H1 (cell line): ENCODE measurements at regions not wholly inside any gene's neighbourhood (a gene's known extent, or its start where the extent isn't known, plus 50 kb on each side); places are given as distances from the start of the nearest gene placed in this dataset.

Experiments used
- CTCF ChIA-PET: fragments of 300-600 bp; sonication (Branson Sonifier 250); formaldehyde crosslinking; loops from one replicate; lab custom pipeline; 2021; ENCODE audit not compliant: partially characterized antibody; lab: Charles Lee
- POLR2A ChIA-PET: fragments of 300-600 bp; sonication (Branson Sonifier 250); formaldehyde crosslinking; loops from one replicate; lab custom pipeline; 2021; ENCODE audit warnings: inconsistent platforms; ENCODE audit not compliant: partially characterized antibody; lab: Charles Lee
- DNase-seq, 2 experiments: peaks; one replicate each; pipeline versions ENCODE4 v3.0.0 to v3.0.0-alpha.2; 2010 to 2022; ENCODE audit warnings: low spot score in 2 of 2, low read depth in 1 of 2, mixed read lengths in 1 of 2
- FAIRE-seq: peaks from 2 replicates; lab custom pipeline; 2011; peaks lifted over from hg19 to GRCh38; lab: Jason Lieb, UNC
- H2AFZ ChIP-seq: 2 replicates; pipeline ENCODE4 v1.8.1; 2012; ENCODE audit warnings: low read length, inconsistent platforms
- H2AK5ac ChIP-seq: 2 replicates; pipeline ENCODE4 v1.6.1; 2013; ENCODE audit warnings: low read depth, low read length
- H2BK120ac ChIP-seq: replicated peaks from 2 replicates; pipeline ENCODE3; 2013; ENCODE audit warnings: low read depth, low read length, inconsistent platforms
- H2BK12ac ChIP-seq: 2 replicates; pipeline ENCODE4 v1.6.1; 2013; ENCODE audit warnings: low read depth, low read length
- H2BK15ac ChIP-seq: 2 replicates; pipeline ENCODE4 v1.6.1; 2013; ENCODE audit warnings: low read length
- H2BK20ac ChIP-seq: 2 replicates; pipeline ENCODE4 v1.6.1; 2013; ENCODE audit warnings: low read length
- H2BK5ac ChIP-seq: 2 replicates; pipeline ENCODE4 v1.6.1; 2013; ENCODE audit warnings: low read depth, low read length
- H3K14ac ChIP-seq: 2 replicates; pipeline ENCODE4 v1.6.1; 2013; ENCODE audit warnings: inconsistent platforms; ENCODE audit not compliant: insufficient read length
- H3K18ac ChIP-seq: 2 replicates; pipeline ENCODE4 v1.6.1; 2013; ENCODE audit warnings: low read length; ENCODE audit errors: extremely low read depth
- H3K23ac ChIP-seq: 2 replicates; pipeline ENCODE4 v1.6.1; 2013; ENCODE audit warnings: inconsistent platforms; ENCODE audit not compliant: insufficient read length
- H3K23me2 ChIP-seq: 2 replicates; pipeline ENCODE4 v1.6.1; 2013; ENCODE audit warnings: low read depth, low read length
- H3K27ac ChIP-seq: 2 replicates; pipeline ENCODE4 v1.6.1; 2011; ENCODE audit warnings: low read depth, low read length, inconsistent platforms
- H3K27me3 ChIP-seq, 4 experiments: replicated peaks in 1 of 4; 1 replicate in 1 of 4; 2 replicates in 3 of 4; pipeline versions ENCODE4 v1.6.1 to v1.8.1; 2011 to 2013; ENCODE audit warnings: low read length in 3 of 4, mild to moderate bottlenecking in 3 of 4, inconsistent platforms in 2 of 4, mixed read lengths in 2 of 4, moderate library complexity in 1 of 4; ENCODE audit not compliant: control insufficient read depth in 3 of 4, insufficient read depth in 3 of 4; ENCODE audit errors: extremely low read depth in 1 of 4
- H3K36me3 ChIP-seq, 4 experiments: 2 replicates each; pipeline versions ENCODE4 v1.6.1 to v1.8.1; 2011 to 2013; ENCODE audit warnings: mild to moderate bottlenecking in 4 of 4, low read length in 3 of 4, moderate library complexity in 2 of 4, control low read depth in 1 of 4, inconsistent platforms in 1 of 4; ENCODE audit not compliant: insufficient read depth in 4 of 4, control insufficient read depth in 2 of 4
- H3K4ac ChIP-seq: replicated peaks from 2 replicates; pipeline ENCODE3; 2013; ENCODE audit warnings: low read length, low read depth, mixed read lengths, inconsistent platforms; ENCODE audit not compliant: insufficient read length
- H3K4me1 ChIP-seq, 4 experiments: replicated peaks in 1 of 4; 1 replicate in 1 of 4; 2 replicates in 3 of 4; pipeline versions ENCODE4 v1.6.1 to v1.8.1; 2011 to 2013; ENCODE audit warnings: low read length in 3 of 4, inconsistent platforms in 2 of 4, mixed read lengths in 1 of 4; ENCODE audit not compliant: insufficient read depth in 4 of 4, control insufficient read depth in 3 of 4
- H3K4me2 ChIP-seq, 2 experiments: 2 replicates each; pipeline versions ENCODE4 v1.6.1 to v1.8.1; 2011 to 2013; ENCODE audit warnings: low read depth in 2 of 2, low read length in 2 of 2, control low read depth in 1 of 2, inconsistent platforms in 1 of 2, mild to moderate bottlenecking in 1 of 2; ENCODE audit not compliant: insufficient read depth in 1 of 2
- H3K4me3 ChIP-seq, 4 experiments: fragments of 200-600, 300-600 bp in 1 of 4; sonication (generic), shearing (Covaris generic), sonication (Bioruptor Twin) in 1 of 4; 2 replicates each; pipeline versions ENCODE4 v1.5.1 to v1.8.1; 2011 to 2016; ENCODE audit warnings: low read length in 4 of 4, low read depth in 3 of 4, control low read depth in 2 of 4, inconsistent platforms in 2 of 4, mild to moderate bottlenecking in 2 of 4, mixed read lengths in 1 of 4, moderate library complexity in 1 of 4; ENCODE audit not compliant: insufficient read depth in 2 of 4; ENCODE audit errors: extremely low read depth in 1 of 4
- H3K56ac ChIP-seq: replicated peaks from 2 replicates; pipeline ENCODE3; 2013; ENCODE audit warnings: low read depth, mild to moderate bottlenecking, mixed read lengths, low read length, inconsistent platforms; ENCODE audit not compliant: insufficient read length
- H3K79me1 ChIP-seq: 2 replicates; pipeline ENCODE4 v1.6.1; 2013; ENCODE audit warnings: low read depth, low read length, control low read depth
- H3K79me2 ChIP-seq, 2 experiments: 2 replicates each; pipeline versions ENCODE4 v1.6.1 to v1.8.1; 2012 to 2013; ENCODE audit warnings: low read length in 2 of 2, mild to moderate bottlenecking in 2 of 2, inconsistent platforms in 1 of 2; ENCODE audit not compliant: insufficient read depth in 2 of 2, control insufficient read depth in 1 of 2
- H3K9ac ChIP-seq, 4 experiments: replicated peaks in 1 of 4; 1 replicate in 1 of 4; 2 replicates in 3 of 4; pipeline versions ENCODE4 v1.6.1 to v1.8.1; 2011 to 2013; ENCODE audit warnings: low read depth in 3 of 4, low read length in 3 of 4, control low read depth in 2 of 4, mild to moderate bottlenecking in 2 of 4, moderate library complexity in 2 of 4, inconsistent platforms in 1 of 4; ENCODE audit errors: extremely low read depth in 1 of 4
- H3K9me3 ChIP-seq, 2 experiments: 2 replicates each; pipeline versions ENCODE4 v1.6.1 to v1.8.1; 2012 to 2013; ENCODE audit warnings: mild to moderate bottlenecking in 2 of 2, moderate library complexity in 2 of 2, control low read depth in 1 of 2, inconsistent platforms in 1 of 2, low read depth in 1 of 2, low read length in 1 of 2, mixed read lengths in 1 of 2; ENCODE audit not compliant: insufficient read depth in 2 of 2
- H4K20me1 ChIP-seq, 2 experiments: replicated peaks in 1 of 2; 2 replicates each; pipeline versions ENCODE3 to v1.8.1; 2011 to 2013; ENCODE audit warnings: inconsistent platforms in 2 of 2, low read length in 2 of 2, mild to moderate bottlenecking in 1 of 2; ENCODE audit not compliant: insufficient read depth in 2 of 2, control insufficient read depth in 1 of 2
- H4K5ac ChIP-seq: 2 replicates; pipeline ENCODE4 v1.6.1; 2013; ENCODE audit warnings: low read length, low read depth, mixed read lengths, inconsistent platforms; ENCODE audit not compliant: insufficient read length
- H4K8ac ChIP-seq: 2 replicates; pipeline ENCODE4 v1.8.0; 2013; ENCODE audit warnings: mild to moderate bottlenecking, moderate library complexity, low read length, inconsistent platforms; ENCODE audit not compliant: insufficient read depth; ENCODE audit errors: extremely low read depth
- H4K91ac ChIP-seq: replicated peaks from 2 replicates; pipeline ENCODE3; 2013; ENCODE audit warnings: low read length, mixed read lengths, inconsistent platforms; ENCODE audit not compliant: insufficient read length
- BACH1 ChIP-seq: IDR thresholded peaks from 2 replicates; pipeline ENCODE4 v1.6.1; 2012; ENCODE audit warnings: low read length, improper control_type of control experiment
- BCL11A ChIP-seq, 2 experiments: IDR thresholded peaks; one replicate each; pipeline ENCODE4 v1.6.1; 2011; ENCODE audit warnings: low read depth in 2 of 2, low read length in 2 of 2, mild to moderate bottlenecking in 2 of 2
- CEBPB ChIP-seq: IDR thresholded peaks from 2 replicates; pipeline ENCODE4 v1.6.1; 2012; ENCODE audit warnings: low read depth, low read length
- CTBP2 ChIP-seq: IDR thresholded peaks from 2 replicates; pipeline ENCODE4 v1.7.0; 2011; ENCODE audit warnings: borderline replicate concordance, mild to moderate bottlenecking, moderate library complexity, mixed read lengths, low read length; ENCODE audit not compliant: insufficient read depth, insufficient read length
- EGR1 ChIP-seq: IDR thresholded peaks from 2 replicates; pipeline ENCODE4 v1.6.1; 2011; ENCODE audit warnings: low read depth, low read length, borderline replicate concordance
- EP300 ChIP-seq, 2 experiments: IDR thresholded peaks; 1 replicate in 1 of 2; 2 replicates in 1 of 2; pipeline ENCODE4 v1.6.1; 2011 to 2012; ENCODE audit warnings: low read depth in 2 of 2, low read length in 2 of 2, mild to moderate bottlenecking in 2 of 2, borderline replicate concordance in 1 of 2, inconsistent platforms in 1 of 2, moderate library complexity in 1 of 2
- EZH2 ChIP-seq: fragments of 200-600 bp; sonication (generic); IDR thresholded peaks from 2 replicates; pipeline ENCODE4 v1.7.1; 2012; ENCODE audit warnings: low read depth, mild to moderate bottlenecking, moderate library complexity, low read length, inconsistent platforms; ENCODE audit not compliant: severe bottlenecking
- HDAC6 ChIP-seq: IDR thresholded peaks from one replicate; pipeline ENCODE4 v1.7.1; 2012; ENCODE audit warnings: low read depth, mild to moderate bottlenecking, inconsistent platforms, low read length, moderate library complexity
- KDM5A ChIP-seq: fragments of 200-600 bp; IDR thresholded peaks from 2 replicates; pipeline ENCODE4 v1.7.1; 2012; ENCODE audit warnings: mild to moderate bottlenecking, low read length, inconsistent platforms, mixed read lengths
- NRF1 ChIP-seq: IDR thresholded peaks from 2 replicates; pipeline ENCODE4 v1.6.1; 2011; ENCODE audit warnings: mild to moderate bottlenecking, low read depth, low read length, improper control_type of control experiment
- POLR2AphosphoS5 ChIP-seq: IDR thresholded peaks from 2 replicates; pipeline ENCODE4 v1.6.1; 2011; ENCODE audit warnings: low read depth, low read length
- TAF1 ChIP-seq: IDR thresholded peaks from 2 replicates; pipeline ENCODE4 v1.6.1; 2011; ENCODE audit warnings: mild to moderate bottlenecking, low read depth, low read length
- TAF7 ChIP-seq: optimal IDR thresholded peaks from 2 replicates; pipeline ENCODE3; 2011; ENCODE audit warnings: low read depth, mild to moderate bottlenecking, inconsistent platforms, low read length, moderate library complexity, borderline replicate concordance
- TBP ChIP-seq: IDR thresholded peaks from 2 replicates; pipeline ENCODE4 v1.6.1; 2011; ENCODE audit warnings: low read depth, low read length, improper control_type of control experiment
- ZNF274 ChIP-seq: IDR thresholded peaks from 2 replicates; pipeline ENCODE4 v1.7.0; 2012; ENCODE audit warnings: low read length, borderline replicate concordance; ENCODE audit errors: extremely low read depth
- TF ChIP-seq, protein P1 (sequence below): IDR thresholded peaks from 2 replicates; pipeline ENCODE4 v1.6.1; 2012; ENCODE audit warnings: inconsistent platforms

DNA sequence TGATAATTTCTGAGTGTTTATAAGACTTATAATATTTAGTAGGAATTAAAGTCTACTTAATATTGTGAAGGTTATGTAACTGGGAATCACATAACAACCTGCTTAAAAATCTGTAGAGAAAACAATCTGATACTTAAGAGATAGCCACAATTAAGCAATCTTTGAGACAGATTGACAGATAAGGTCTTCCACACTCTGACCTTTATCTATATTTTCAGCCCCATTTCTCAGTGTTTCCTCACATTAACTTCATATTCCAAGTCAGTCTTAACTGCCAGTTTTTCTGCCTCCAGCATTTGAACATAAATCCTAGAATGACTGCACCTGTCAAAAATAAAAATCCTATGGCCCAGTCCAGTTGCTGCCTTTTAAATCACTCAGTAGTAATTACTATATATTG, 423.2 kb downstream of the PYDC2 start:
- Histone ChIP-seq H4K20me1 (no peaks in the 10 kb centered on the region), H3K79me1 (no peaks in the 10 kb centered on the region), H3K4me3 (no peak overlapping the region), H3K27me3 (no peaks in the 10 kb centered on the region), H3K23ac (no peak overlapping the region), H3K14ac (no peak overlapping the region), H2BK20ac (no peak overlapping the region), H3K9ac (no peak overlapping the region), H3K4me1 (no peaks in the 10 kb centered on the region), H2BK12ac (no peak overlapping the region), H3K9me3 (no peaks in the 10 kb centered on the region), H4K8ac (no peak overlapping the region), H3K36me3 (no peaks in the 10 kb centered on the region), H2BK120ac (no peak overlapping the region), H2AFZ (no peak overlapping the region), H3K79me2 (no peaks in the 10 kb centered on the region), H3K4me2 (no peak overlapping the region), H3K4ac (no peak overlapping the region), H3K18ac (no peak overlapping the region), H4K91ac (no peak overlapping the region), H2BK5ac (no peak overlapping the region), H3K23me2 (no peaks in the 10 kb centered on the region), H4K5ac (no peak overlapping the region), H2BK15ac (no peak overlapping the region), H3K27ac (no peak overlapping the region)
- ChIA-PET CTCF (interaction anchor here (0.7 kb wide), 1 partner anchor 73 kb away, joined by 3 read pairs; no protein-coding TSS in a partner anchor), POLR2A (no interaction called here)
- DNase-seq: no peak
- TF ChIP-seq, protein P1, sequence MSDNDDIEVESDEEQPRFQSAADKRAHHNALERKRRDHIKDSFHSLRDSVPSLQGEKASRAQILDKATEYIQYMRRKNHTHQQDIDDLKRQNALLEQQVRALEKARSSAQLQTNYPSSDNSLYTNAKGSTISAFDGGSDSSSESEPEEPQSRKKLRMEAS: no peak
- no peak for TF ChIP-seq EGR1
- TF ChIP-seq HDAC6: no peak
- no peak for TF ChIP-seq BCL11A (IDR thresholded peaks at IDR 0.05; ENCODE audit: low read depth in 2 of 2, low read length in 2 of 2)
- no peak for TF ChIP-seq EZH2
- no peak for TF ChIP-seq CTBP2
- no peak for TF ChIP-seq ZNF274
- TF ChIP-seq TBP: no peak
- TF ChIP-seq POLR2AphosphoS5: no peak
- TF ChIP-seq TAF7: no peak
- no peak for TF ChIP-seq BACH1
- no peak for TF ChIP-seq KDM5A
- no peak for TF ChIP-seq EP300 (IDR thresholded peaks at IDR 0.05; ENCODE audit: borderline replicate concordance in 1 of 2, low read depth in 2 of 2, low read length in 2 of 2)
- no peak for TF ChIP-seq CEBPB
- no peak for TF ChIP-seq TAF1
- TF ChIP-seq NRF1: no peak
- TF ChIP-seq, all 59 proteins: peak for 0
- Histone ChIP-seq H3K56ac (no peak overlapping the region), H2AK5ac (no peak overlapping the region)
- FAIRE-seq: no peak
